HepG2 (cell line): ENCODE measurements at regions not wholly inside any gene's neighbourhood (a gene's known extent, or its start where the extent isn't known, plus 50 kb on each side); places are given as distances from the start of the nearest gene placed in this dataset.

Experiments used
- ATAC-seq: fragments of 200-7000 bp; cut with Tn5 transposase; 3 replicates; pipeline ENCODE4 v1.9.1; 2020; ENCODE audit warnings: mild to moderate bottlenecking, moderate library complexity
- BruUV-seq: library from RNA; stranded (reverse); fragments of 400-500 nt; replicated peaks from 2 replicates; lab custom pipeline; 2021; lab: Mats Ljungman, UMichigan
- CTCF ChIA-PET: fragments of 300-600 bp; formaldehyde crosslinking; extraction: SDS; loops from one replicate; lab custom pipeline; 2021; ENCODE audit warnings: low total read pairs, inconsistent platforms, low intra/inter-chr PET ratio; lab: Yijun Ruan, JAX
- POLR2A ChIA-PET: fragments of 350-600 bp; sonication (Branson Sonifier 250); formaldehyde crosslinking; loops from one replicate; lab custom pipeline; 2020; ENCODE audit warnings: antibody characterized with exemption, inconsistent platforms; lab: Yijun Ruan, JAX
- DNase-seq: peaks from one replicate; pipeline ENCODE4 v3.0.0-alpha.2; 2015; ENCODE audit warnings: low spot score
- FAIRE-seq: peaks from 3 replicates; lab custom pipeline; 2011; peaks lifted over from hg19 to GRCh38; lab: Jason Lieb, UNC
- H2AFZ ChIP-seq: one replicate; pipeline ENCODE4 v1.6.1; 2011; ENCODE audit warnings: low read length, inconsistent platforms
- H3K27ac ChIP-seq: fragments of 300-600 bp; 3 replicates; pipeline ENCODE4 v1.8.0; 2011; ENCODE audit warnings: mixed run types, mild to moderate bottlenecking, mixed read lengths, low read length, inconsistent platforms; ENCODE audit not compliant: insufficient read depth; ENCODE audit errors: extremely low read length
- H3K27me3 ChIP-seq, 2 experiments: fragments of 200-600 bp in 1 of 2; 2 replicates in 1 of 2; 3 replicates in 1 of 2; pipeline versions ENCODE4 v1.6.0 to v1.8.0; 2011; ENCODE audit warnings: low read length in 2 of 2, mild to moderate bottlenecking in 2 of 2, moderate library complexity in 2 of 2, inconsistent platforms in 1 of 2; ENCODE audit not compliant: insufficient read depth in 2 of 2, control insufficient read depth in 1 of 2
- H3K36me3 ChIP-seq, 2 experiments: fragments of 200-600 bp in 1 of 2; replicated peaks in 1 of 2; 2 replicates in 1 of 2; 3 replicates in 1 of 2; pipeline versions ENCODE4 v1.5.1 to v1.8.0; 2011; ENCODE audit warnings: low read length in 2 of 2, inconsistent platforms in 1 of 2; ENCODE audit not compliant: insufficient read depth in 2 of 2, control insufficient read depth in 1 of 2
- H3K4me1 ChIP-seq: 2 replicates; pipeline ENCODE4 v1.5.1; 2012; ENCODE audit warnings: low read length, inconsistent platforms; ENCODE audit not compliant: insufficient read depth
- H3K4me2 ChIP-seq: 2 replicates; pipeline ENCODE4 v1.6.0; 2011; ENCODE audit warnings: low read depth, low read length, inconsistent platforms
- H3K4me3 ChIP-seq, 3 experiments: fragments of 200-600 bp in 1 of 3; sonication (generic), shearing (Covaris generic) in 1 of 3; replicated peaks in 1 of 3; 2 replicates each; pipeline ENCODE4 v1.5.1; 2011 to 2016; ENCODE audit warnings: low read length in 3 of 3, inconsistent platforms in 2 of 3, low read depth in 2 of 3, mild to moderate bottlenecking in 2 of 3, control low read depth in 1 of 3, mixed read lengths in 1 of 3; ENCODE audit not compliant: insufficient read depth in 1 of 3
- H3K79me2 ChIP-seq: one replicate; pipeline ENCODE4 v1.6.1; 2011; ENCODE audit warnings: low read length, inconsistent platforms; ENCODE audit not compliant: insufficient read depth
- H3K9ac ChIP-seq: 2 replicates; pipeline ENCODE4 v1.6.0; 2011; ENCODE audit warnings: mild to moderate bottlenecking, low read depth, low read length, inconsistent platforms; ENCODE audit not compliant: insufficient read depth
- H3K9me3 ChIP-seq: 2 replicates; pipeline ENCODE4 v1.5.1; 2012; ENCODE audit warnings: mild to moderate bottlenecking, low read length
- H4K20me1 ChIP-seq: 2 replicates; pipeline ENCODE4 v1.6.0; 2011; ENCODE audit warnings: inconsistent platforms, mild to moderate bottlenecking, low read length, moderate library complexity; ENCODE audit not compliant: insufficient read depth
- AKNA ChIP-seq: sonication (generic); formaldehyde crosslinking; IDR thresholded peaks from 2 replicates; pipeline ENCODE4 v1.4.0; 2020; ENCODE audit warnings: missing genetic modification reagents, borderline replicate concordance
- ATF3 ChIP-seq: sonication (generic); formaldehyde crosslinking; IDR thresholded peaks from 2 replicates; pipeline ENCODE4 v1.4.0; 2020; ENCODE audit warnings: missing genetic modification reagents
- CAMTA2 ChIP-seq: sonication (generic); formaldehyde crosslinking; IDR thresholded peaks from 2 replicates; pipeline ENCODE4 v1.4.0; 2020; ENCODE audit warnings: mild to moderate bottlenecking, missing genetic modification reagents, borderline replicate concordance
- ESRRA ChIP-seq: sonication (generic); formaldehyde crosslinking; IDR thresholded peaks from 2 replicates; pipeline ENCODE4 v1.5.1; 2020; ENCODE audit warnings: mild to moderate bottlenecking, low read depth, missing genetic modification reagents
- HMGXB3 ChIP-seq: sonication (generic); formaldehyde crosslinking; IDR thresholded peaks from 2 replicates; pipeline ENCODE4 v1.4.0; 2020; ENCODE audit warnings: missing genetic modification reagents, borderline replicate concordance
- LBX2 ChIP-seq: sonication (generic); formaldehyde crosslinking; IDR thresholded peaks from 2 replicates; pipeline ENCODE4 v1.5.0; 2020; ENCODE audit warnings: missing genetic modification reagents, mild to moderate bottlenecking, borderline replicate concordance
- PAF1 ChIP-seq: IDR thresholded peaks from 2 replicates; pipeline ENCODE4 v1.6.1; 2016; ENCODE audit warnings: missing genetic modification reagents, missing compliant biosample characterization
- ZNF18 ChIP-seq: sonication (generic); formaldehyde crosslinking; IDR thresholded peaks from 2 replicates; pipeline ENCODE4 v1.8.0; 2022; ENCODE audit warnings: mild to moderate bottlenecking, missing genetic modification reagents; ENCODE audit not compliant: insufficient replicate concordance
- ZNF747 ChIP-seq: sonication (generic); formaldehyde crosslinking; IDR thresholded peaks from 2 replicates; pipeline ENCODE4 v1.8.1; 2023; ENCODE audit warnings: missing genetic modification reagents, mild to moderate bottlenecking, borderline replicate concordance
- in situ Hi-C: cut with HindIII; loops from 2 replicates; pipeline ENCODE4 v1.10.0; 2017; ENCODE audit warnings: low pct_unique_long_range_greater_than_20kb; ENCODE audit not compliant: extremely low pct_ligation_motif_present
- intact Hi-C: fragments of 100-400 bp; cut with micrococcal nuclease; formaldehyde crosslinking; loops from one replicate; pipeline ENCODE4 v1.10.0; 2022; ENCODE audit not compliant: unreplicated experiment

- no peak for TF ChIP-seq ATF3 (CRISPR knock-in tag)
Measured at GRCh38 chr5:92554447-92555085, 1026.5 kb downstream of the NR2F1-AS1 start (continued).

- intact Hi-C loops (no loop called here), in situ Hi-C loops (no loop called here)
- Histone ChIP-seq H4K20me1 (no peaks in the 10 kb centered on the region), H2AFZ (no peak overlapping the region), H3K27ac (no peak overlapping the region), H3K4me2 (no peak overlapping the region), H3K36me3 (no peaks in the 10 kb centered on the region), H3K4me3 (no peak overlapping the region), H3K9ac (no peak overlapping the region), H3K79me2 (no peaks in the 10 kb centered on the region), H3K27me3 (no peaks in the 10 kb centered on the region), H3K4me1 (peaks cover 14% of the 10 kb centered on the region), H3K9me3 (no peaks in the 10 kb centered on the region)
- no peak for DNase-seq
- POLR2A ChIA-PET: no interaction called here
- no peak for ATAC-seq
- no TSS peak for BruUV-seq
- CTCF ChIA-PET: no interaction called here
- no peak for FAIRE-seq
- TF ChIP-seq CAMTA2 (CRISPR knock-in tag): no peak
- no peak for TF ChIP-seq ESRRA (CRISPR knock-in tag)
- TF ChIP-seq ZNF18 (CRISPR knock-in tag): no peak
- TF ChIP-seq PAF1 (CRISPR knock-in tag): no peak
- TF ChIP-seq AKNA (CRISPR knock-in tag): no peak
- no peak for TF ChIP-seq ZNF747 (CRISPR knock-in tag)
- TF ChIP-seq HMGXB3 (CRISPR knock-in tag): no peak
- no peak for TF ChIP-seq LBX2
Measured at GRCh38 chr5:92553326-92553725, 1027.7 kb downstream of the NR2F1-AS1 start.
